OCI-M1 (cell line): ENCODE measurements at regions not wholly inside any gene's neighbourhood (a gene's known extent, or its start where the extent isn't known, plus 50 kb on each side); places are given as distances from the start of the nearest gene placed in this dataset.

Source experiments
- DNase-seq: peaks from one replicate; lab custom pipeline; 2025; lab: John Stamatoyannopoulos, UW

GRCh38 chrX:5082705-5083104, 1146.0 kb downstream of the NLGN4X start:
- no peak for DNase-seq

DNA sequence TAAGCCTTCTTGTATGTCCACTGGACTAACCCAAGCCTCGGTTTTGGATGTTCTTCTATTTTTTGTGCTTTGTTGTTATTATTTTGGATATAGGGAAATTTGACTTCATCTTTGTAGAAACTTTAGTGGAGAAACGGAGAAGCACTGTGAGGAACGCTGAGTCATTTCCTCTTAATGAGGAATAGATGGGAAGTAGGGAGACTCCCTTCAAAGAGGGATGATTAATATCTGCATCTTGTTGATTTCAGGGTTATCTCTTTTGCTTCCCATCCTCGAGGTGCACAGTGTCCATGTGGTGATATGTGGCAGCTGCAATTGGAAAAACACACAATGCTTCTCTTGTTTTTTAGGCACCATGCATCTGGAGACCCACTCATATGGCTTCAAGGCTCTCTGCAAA, 1147.9 kb downstream of the NLGN4X start:
- DNase-seq: no peak

DNA sequence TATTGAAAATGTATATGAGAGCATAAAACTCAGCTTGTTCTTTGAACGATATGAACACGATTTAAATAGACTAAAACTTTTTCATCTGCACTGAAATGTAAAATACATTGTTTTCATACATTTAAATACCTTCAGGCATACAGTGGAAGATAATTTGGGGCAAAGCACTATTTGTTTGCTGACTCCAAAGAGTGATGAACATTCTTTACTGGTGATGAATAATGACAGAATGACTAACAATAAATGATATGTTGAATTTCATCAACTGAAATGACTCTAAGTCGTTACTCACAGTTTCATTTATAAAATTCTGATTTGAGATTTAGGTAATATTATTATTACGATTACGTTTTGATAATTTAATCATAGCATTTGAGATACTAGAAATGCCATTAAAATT, 1160.1 kb downstream of the NLGN4X start:
- no peak for DNase-seq

DNA sequence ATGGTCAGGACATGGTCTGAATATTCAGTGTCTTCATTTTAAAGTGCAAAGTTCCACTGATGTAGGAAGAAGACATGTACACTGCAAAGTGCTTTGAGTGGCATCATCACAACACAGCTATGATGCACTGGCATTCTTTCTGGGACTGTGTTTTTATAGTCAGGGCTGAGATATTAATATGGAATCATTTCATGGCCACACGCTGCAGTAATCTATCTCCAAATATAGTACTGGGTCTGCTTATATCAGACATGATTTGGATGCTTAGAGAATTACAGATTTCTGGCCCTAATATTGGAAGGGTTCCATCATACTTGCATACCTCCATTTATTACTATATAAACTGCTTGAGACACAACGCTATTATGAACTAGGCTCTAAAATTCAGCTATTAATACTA, 1170.9 kb downstream of the NLGN4X start:
- DNase-seq: no peak

GRCh38 chrX:5054852-5055251, 1173.8 kb downstream of the NLGN4X start:
- no peak for DNase-seq

DNA sequence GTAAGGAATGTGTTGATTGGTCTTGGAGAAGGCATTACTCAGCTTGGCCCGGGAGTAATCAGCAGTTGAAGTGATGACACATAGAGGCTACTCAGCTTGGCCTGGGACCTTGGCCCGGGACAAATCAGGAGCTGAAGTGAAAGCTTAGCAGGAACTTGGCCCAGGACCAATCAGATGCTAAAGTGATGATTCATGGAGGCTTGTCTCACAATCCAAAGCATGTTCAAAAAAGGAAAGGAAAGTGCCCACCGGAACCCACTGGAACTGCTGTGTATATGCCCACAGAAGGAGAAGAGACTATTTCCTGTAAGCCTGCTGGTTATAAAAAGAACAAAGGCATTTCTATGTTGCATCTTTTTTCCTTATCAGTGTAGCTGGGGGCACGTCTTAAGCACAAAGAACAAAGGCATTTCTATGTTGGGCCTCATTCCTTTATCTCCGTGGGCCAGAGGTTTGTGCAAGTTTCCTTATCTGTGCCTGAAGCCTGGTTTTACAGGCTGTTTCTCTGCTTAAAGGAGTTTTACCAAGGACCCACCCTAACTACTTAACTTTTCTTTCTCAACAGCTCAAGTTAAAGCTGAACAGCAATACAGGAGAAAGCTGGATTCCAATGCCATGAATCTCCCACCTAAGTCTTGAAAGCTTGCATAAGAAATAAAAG, 1176.7 kb downstream of the NLGN4X start:
- peak; percentile 99 for DNase-seq

DNA sequence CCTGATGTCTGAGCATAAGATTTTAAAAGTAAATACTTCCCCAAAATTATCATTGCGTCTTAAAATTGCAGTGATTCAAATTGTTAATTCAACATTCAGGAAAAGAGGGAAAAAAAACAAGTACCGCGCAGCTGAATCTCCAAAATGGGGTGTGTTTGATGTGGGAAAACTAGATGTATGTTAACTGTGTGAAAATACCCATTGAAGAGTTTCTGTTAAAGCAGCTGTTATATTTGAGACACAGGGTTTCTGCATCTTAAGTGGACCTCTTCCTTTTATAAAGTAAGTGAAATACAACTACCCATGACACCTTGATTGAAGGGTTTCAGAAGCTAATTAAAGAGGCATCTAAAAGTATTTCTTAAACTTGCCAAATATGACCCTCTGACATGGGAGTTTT, 1186.1 kb downstream of the NLGN4X start:
- DNase-seq: no peak

GRCh38 chrX:5031792-5032191, 1196.9 kb downstream of the NLGN4X start:
- no peak for DNase-seq

DNA sequence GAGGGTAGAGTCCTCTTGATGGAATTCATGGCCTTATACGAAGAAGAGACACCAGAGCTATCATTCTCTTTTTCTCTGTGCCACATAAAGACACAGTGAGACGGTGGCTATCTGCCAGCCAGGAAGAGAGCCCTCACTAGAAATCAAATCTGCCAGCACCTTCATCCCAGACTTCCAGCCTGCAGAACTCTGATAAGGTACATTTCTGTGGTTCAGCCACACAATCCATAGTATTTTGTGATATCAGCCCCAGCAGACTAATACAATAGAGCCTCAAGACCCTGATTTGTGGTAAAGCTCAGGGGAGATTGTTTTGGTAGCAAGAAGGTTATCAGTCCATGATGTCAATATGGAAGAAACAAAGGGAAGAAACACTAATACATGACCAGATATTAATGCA, 1213.2 kb downstream of the NLGN4X start:
- peak; percentile 87 for DNase-seq

DNA sequence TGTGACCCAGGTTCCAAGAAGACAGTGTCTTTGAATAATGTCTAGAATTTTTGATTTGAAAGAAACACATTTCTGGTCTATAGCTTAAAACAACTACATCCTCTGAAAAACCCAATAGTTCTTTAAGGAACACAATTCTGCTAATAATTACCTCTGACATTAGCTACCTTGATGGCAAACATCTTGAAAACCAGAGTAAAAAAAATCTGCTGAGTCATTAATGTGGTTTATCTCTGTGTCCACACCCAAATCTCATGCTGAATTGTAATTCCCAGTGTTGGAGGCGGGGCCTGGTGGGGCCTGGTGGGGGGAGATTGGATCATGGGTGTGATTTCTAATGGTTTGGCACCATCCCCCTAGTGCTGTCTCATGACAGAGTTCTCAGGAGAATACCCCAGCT, 1233.8 kb downstream of the NLGN4X start:
- DNase-seq: peak; percentile 12

- peak; percentile 45 for DNase-seq
Observed at GRCh38 chrX:4978613-4979012, 1250.1 kb downstream of the NLGN4X start.

DNA sequence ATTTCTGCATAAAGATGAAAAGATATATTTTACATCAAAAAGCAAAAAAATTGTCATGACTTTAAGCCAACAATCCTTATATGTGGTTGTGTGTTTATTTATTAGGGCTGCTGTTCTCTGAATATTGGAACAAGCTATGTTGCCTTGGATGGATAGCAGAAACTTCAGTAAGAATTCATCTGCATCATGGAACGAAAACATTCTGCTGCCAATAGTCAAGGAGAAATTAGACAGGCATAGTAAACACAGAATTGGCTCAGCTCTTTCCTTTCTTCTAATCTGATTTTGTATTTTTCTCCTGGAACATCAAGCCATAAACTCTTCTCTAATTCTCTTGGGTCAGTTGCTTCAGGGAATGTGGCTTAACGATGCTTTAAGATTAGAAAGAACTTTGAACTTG, 1257.0 kb downstream of the NLGN4X start:
- no peak for DNase-seq

GRCh38 chrX:4964112-4964511, 1250.7 kb upstream of the PRKX start:
- DNase-seq: no peak

DNA sequence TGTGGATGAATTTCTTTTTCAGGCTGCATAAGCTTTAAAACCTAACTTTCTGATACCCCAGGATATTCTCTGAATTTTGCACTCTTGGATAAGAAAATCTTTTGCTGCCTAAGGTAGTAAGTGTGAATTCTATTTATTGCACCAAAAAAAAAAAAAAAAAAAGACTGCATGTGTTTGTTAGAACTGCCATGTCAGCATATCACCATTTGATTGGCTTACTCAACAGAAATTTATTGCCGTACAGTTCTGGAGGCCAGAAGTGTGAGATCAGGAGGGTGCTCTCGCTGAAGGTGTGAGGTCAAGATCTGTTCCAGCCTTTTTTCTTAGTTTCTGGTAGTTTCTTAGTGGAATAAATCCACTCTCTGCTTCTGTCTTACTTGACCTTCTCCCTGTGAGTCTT, 1250.0 kb upstream of the PRKX start:
- no peak for DNase-seq

DNA sequence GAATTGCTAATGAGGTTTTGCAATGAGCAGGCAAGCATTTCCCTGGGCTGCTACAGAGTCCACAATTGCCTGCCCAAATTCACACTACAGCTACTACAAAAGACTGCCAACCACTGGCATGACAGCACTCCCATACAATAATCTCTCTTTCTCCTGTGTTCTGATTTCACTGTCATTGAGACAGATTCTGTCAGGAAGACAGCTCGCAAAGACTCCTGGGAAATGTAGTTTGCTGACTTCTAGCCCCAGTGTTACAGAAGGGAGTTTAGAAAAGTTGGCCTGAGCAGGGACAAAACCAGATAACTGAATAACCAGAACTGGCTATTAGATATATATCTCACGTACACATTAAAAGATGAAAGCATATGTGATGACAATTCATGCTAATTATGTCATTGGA, 1231.3 kb upstream of the PRKX start:
- peak; percentile 34 for DNase-seq

DNA sequence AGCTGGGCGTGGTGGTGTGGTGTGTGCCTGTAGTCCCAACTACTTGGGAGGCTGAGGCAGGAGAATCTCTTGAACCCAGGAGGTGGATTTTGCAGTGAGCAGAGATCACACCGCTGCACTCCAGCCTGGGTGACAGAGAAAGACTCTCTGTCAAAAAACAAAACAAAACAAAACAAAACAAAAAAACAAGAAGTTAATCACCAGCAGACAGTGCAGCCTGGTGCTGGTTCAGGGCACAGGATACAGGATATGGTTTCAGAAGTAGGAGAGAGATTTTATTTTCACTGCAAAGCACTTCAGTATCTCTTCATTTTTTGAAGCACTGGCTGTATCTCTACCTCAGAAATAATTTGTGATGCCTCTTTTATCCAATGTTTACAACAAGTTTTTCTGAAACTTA, 1222.9 kb upstream of the PRKX start:
- DNase-seq: no peak

DNA sequence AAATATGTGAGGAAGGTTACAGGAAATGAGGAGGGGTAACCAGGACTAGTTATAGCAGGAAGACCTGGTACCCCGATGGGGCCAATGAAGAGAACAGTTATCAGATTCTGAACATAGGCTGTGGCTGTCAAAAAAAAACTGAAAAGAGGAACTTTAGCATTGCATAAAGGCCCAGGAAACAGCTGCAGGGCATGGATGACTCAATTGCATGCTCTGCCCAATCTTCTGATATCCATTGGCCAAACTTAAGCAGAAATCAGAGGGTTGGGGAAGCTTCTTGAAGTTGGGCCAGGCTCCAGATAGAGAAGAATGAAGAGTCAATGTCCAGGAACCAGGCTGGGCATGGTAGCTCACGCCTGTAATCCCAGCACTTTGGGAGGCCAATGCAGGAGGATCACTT, 1222.4 kb upstream of the PRKX start:
- DNase-seq: peak; percentile 78

- DNase-seq: no peak
Observed at GRCh38 chrX:4935401-4935800, 1222.0 kb upstream of the PRKX start.

GRCh38 chrX:4932790-4933189, 1219.3 kb upstream of the PRKX start:
- DNase-seq: no peak

DNA sequence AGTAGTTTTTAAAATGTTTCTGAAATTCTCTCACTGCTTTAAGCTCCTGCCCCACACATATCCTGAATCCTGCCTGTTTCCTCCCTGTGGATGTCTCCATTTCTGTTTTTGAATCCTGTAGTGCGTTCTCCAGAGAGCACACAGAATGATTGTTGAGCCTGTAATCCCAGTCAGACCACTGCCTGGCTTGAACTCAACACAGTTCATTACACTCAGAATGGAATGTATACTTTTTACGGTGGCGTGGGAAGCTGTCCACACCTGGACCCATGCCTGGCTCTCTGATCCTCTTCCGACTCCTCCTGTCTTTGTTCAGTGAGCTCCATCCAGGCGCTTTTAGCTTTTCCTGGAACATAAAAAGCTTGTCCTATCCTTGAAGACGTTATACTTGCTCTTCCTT, 1217.0 kb upstream of the PRKX start:
- DNase-seq: no peak

GRCh38 chrX:4925911-4926310, 1212.5 kb upstream of the PRKX start:
- DNase-seq: no peak

- peak; percentile 33 for DNase-seq
Observed at GRCh38 chrX:4909348-4909747, 1195.9 kb upstream of the PRKX start.

DNA sequence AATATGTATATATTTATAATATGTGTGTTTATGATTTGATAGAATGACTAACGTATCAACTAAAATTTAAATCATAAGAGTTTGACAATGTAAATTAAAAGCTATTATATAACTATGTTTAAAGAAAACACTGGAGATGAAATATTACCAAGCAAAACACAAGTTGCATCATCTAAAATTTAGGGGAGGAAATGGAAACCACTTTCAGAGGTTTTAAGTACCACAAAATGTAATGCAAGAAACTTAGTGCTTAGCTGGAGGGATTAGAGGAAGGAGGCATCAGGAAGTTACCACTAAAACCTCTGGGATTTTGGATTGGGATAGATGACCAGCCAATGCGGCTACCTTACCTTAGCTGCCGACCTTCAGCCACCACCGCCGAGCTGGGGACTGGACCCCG, 1192.1 kb upstream of the PRKX start:
- DNase-seq: no peak

DNA sequence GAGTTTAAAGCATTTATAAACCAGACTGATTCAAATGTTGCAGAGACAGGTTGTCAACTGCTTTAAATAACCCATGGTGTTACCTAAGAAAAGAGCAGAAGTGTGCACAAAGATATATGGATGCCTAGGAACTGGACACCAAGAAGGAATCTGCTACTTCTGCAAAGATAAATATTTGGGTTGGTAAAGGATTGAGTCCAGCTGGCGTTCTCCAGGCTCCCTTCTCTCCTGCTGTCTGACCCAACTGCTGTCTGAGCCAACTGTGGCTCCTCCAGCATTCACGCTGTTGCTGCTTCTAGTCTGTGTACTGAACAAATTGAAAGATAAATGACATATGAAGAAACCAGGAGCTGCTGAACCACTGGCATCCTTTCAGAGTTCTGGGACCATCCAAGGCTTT, 1167.8 kb upstream of the PRKX start:
- no peak for DNase-seq

GRCh38 chrX:4878640-4879039, 1165.2 kb upstream of the PRKX start:
- DNase-seq: no peak
